ENCODE measurements at regions not wholly inside any gene's neighbourhood (a gene's known extent, or its start where the extent isn't known, plus 50 kb on each side); places are given as distances from the start of the nearest gene placed in this dataset.

DNA sequence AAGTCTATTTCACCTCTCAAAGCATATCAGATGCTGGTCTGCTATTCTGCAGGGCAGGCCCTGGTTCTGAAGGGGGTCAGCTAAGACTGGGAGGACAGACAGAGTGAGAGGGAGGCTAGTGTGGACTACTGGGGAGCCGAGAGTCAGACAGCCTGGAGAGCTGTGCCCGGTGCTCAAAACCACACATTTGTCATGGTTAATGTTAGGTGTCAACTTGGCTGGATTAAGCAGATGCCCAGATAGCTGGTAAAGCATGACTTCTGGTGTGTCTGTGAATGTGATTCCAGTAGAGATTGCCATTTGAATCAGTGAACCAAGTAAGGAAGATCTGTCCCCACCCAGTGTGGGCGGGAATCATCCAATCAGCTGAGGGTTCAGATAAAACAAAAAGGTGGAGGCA is 102.6 kb downstream of the SNX19 start:
- TF ChIP-seq POLR2A (IDR thresholded peaks at IDR 0.05) = no peak
- no peak for TF ChIP-seq CTCF (IDR thresholded peaks at IDR 0.05)
